ENCODE measurements at regions not wholly inside any gene's neighbourhood (a gene's known extent, or its start where the extent isn't known, plus 50 kb on each side); places are given as distances from the start of the nearest gene placed in this dataset.

- DNase-seq (ENCODE audit: low spot score in 2 of 2): peak; percentile 63 to 86
- no peak overlapping the region for H3K4me3 ChIP-seq (ENCODE audit: low read depth, poor library complexity, severe bottlenecking)
- intact Hi-C loops (cut with DNase I; ENCODE audit: low total_unique reads): no loop called here
- TF ChIP-seq POLR2A (IDR thresholded peaks at IDR 0.05) (no peak), CTCF (IDR thresholded peaks at IDR 0.05) (no peak)
- 9 to 39% methylated on average over 2 of the region's 2 CpGs for WGBS, 2 donors
Observed at GRCh38 chr14:55846826-55847446, 266.9 kb downstream of the KTN1 start.

- no peak for TF ChIP-seq CTCF (IDR thresholded peaks at IDR 0.05)
- no peak for TF ChIP-seq POLR2A (IDR thresholded peaks at IDR 0.05)
- no peak overlapping the region for H3K4me3 ChIP-seq (ENCODE audit: low read depth, poor library complexity, severe bottlenecking)
- DNase-seq (ENCODE audit: low spot score in 2 of 2): no peak
- WGBS, 2 donors: 52% methylated on average over 3 of the region's 3 CpGs
- intact Hi-C loops (cut with DNase I; ENCODE audit: low total_unique reads): no loop called here
Observed at GRCh38 chr14:55847766-55848165, 267.8 kb downstream of the KTN1 start.

- H3K4me3 ChIP-seq (ENCODE audit: low read depth, poor library complexity, severe bottlenecking): no peak overlapping the region
- no peak for TF ChIP-seq POLR2A (IDR thresholded peaks at IDR 0.05)
- no peak for TF ChIP-seq CTCF (IDR thresholded peaks at IDR 0.05)
- intact Hi-C loops (cut with DNase I; ENCODE audit: low total_unique reads): no loop called here
- no peak for DNase-seq (ENCODE audit: low spot score in 2 of 2)
Observed at GRCh38 chr14:55848964-55849363, 269.0 kb downstream of the KTN1 start.

GRCh38 chr14:55849833-55850232 lies 268.4 kb upstream of the PELI2 start:
- no peak for TF ChIP-seq POLR2A (IDR thresholded peaks at IDR 0.05)
- no peak for TF ChIP-seq CTCF (IDR thresholded peaks at IDR 0.05)
- no peak overlapping the region for H3K4me3 ChIP-seq (ENCODE audit: low read depth, poor library complexity, severe bottlenecking)
- DNase-seq (ENCODE audit: low spot score in 2 of 2): no peak
- intact Hi-C loops (cut with DNase I; ENCODE audit: low total_unique reads): no loop called here
- 98 to 100% methylated on average over 2 of the region's 2 CpGs for WGBS, 2 donors

GRCh38 chr14:55850825-55851241 lies 267.4 kb upstream of the PELI2 start:
- DNase-seq (ENCODE audit: low spot score in 2 of 2): peak in 1 of 2 donors; percentile 54
- TF ChIP-seq CTCF (IDR thresholded peaks at IDR 0.05) (no peak), POLR2A (IDR thresholded peaks at IDR 0.05) (no peak)
- 32 to 36% methylated on average over 4 of the region's 4 CpGs for WGBS, 2 donors
- no peak overlapping the region for H3K4me3 ChIP-seq (ENCODE audit: low read depth, poor library complexity, severe bottlenecking)
- intact Hi-C loops (cut with DNase I; ENCODE audit: low total_unique reads): no loop called here

GRCh38 chr14:55851301-55851700 lies 266.9 kb upstream of the PELI2 start:
- WGBS, 2 donors: 44 to 51% methylated on average over 2 of the region's 2 CpGs
- H3K4me3 ChIP-seq (ENCODE audit: low read depth, poor library complexity, severe bottlenecking): no peak overlapping the region
- DNase-seq (ENCODE audit: low spot score in 2 of 2): no peak
- TF ChIP-seq CTCF (IDR thresholded peaks at IDR 0.05) (no peak), POLR2A (IDR thresholded peaks at IDR 0.05) (no peak)
- intact Hi-C loops (cut with DNase I; ENCODE audit: low total_unique reads): no loop called here
